Naive thymus-derived CD4-positive, alpha-beta T cell (primary cell): ENCODE measurements at regions not wholly inside any gene's neighbourhood (a gene's known extent, or its start where the extent isn't known, plus 50 kb on each side); places are given as distances from the start of the nearest gene placed in this dataset.
A peak's percentile ranks its signal among the peaks of the same experiment; 100 is the strongest.

Source experiments
- ATAC-seq: fragments of 150-1000 bp; cut with Tn5 transposase; 2 replicates; pipeline ENCODE4 v1.10.0; 2021; ENCODE audit warnings: mild to moderate bottlenecking, moderate library complexity
- CTCF ChIA-PET: fragments of 350-600 bp; sonication (Branson Sonifier 250); formaldehyde crosslinking; loops from one replicate; lab custom pipeline; 2021; ENCODE audit warnings: antibody characterized with exemption; lab: Charles Lee
- POLR2A ChIA-PET: fragments of 350-600 bp; sonication (Branson Sonifier 250); formaldehyde crosslinking; loops from one replicate; lab custom pipeline; 2021; ENCODE audit warnings: antibody characterized with exemption, inconsistent platforms; lab: Charles Lee
- DNase-seq, 9 donors: peaks; one replicate each; pipeline versions ENCODE4 v3.0.0 to v3.0.0-alpha.2; 2020 to 2022; ENCODE audit warnings: mixed read lengths in 1 of 9
- H3K27ac ChIP-seq: one replicate; pipeline ENCODE4 v1.7.0; 2013; ENCODE audit warnings: mild to moderate bottlenecking, low read depth, low read length, moderate library complexity
- H3K27me3 ChIP-seq, 2 donors: one replicate each; pipeline ENCODE4 v1.7.0; 2013; ENCODE audit warnings: low read length in 2 of 2, mild to moderate bottlenecking in 2 of 2, moderate library complexity in 2 of 2; ENCODE audit not compliant: control insufficient read depth in 2 of 2, insufficient read depth in 2 of 2
- H3K36me3 ChIP-seq, 3 experiments: 1 replicate in 2 of 3; 2 replicates in 1 of 3; pipeline ENCODE4 v1.7.0; 2013; ENCODE audit warnings: low read length in 3 of 3, mild to moderate bottlenecking in 3 of 3, moderate library complexity in 1 of 3; ENCODE audit not compliant: insufficient read depth in 3 of 3, control insufficient read depth in 2 of 3
- H3K4me1 ChIP-seq, 2 donors: one replicate each; pipeline ENCODE4 v1.7.0; 2013; ENCODE audit warnings: low read length in 2 of 2, mild to moderate bottlenecking in 2 of 2, moderate library complexity in 1 of 2; ENCODE audit not compliant: control insufficient read depth in 2 of 2, insufficient read depth in 2 of 2
- H3K4me3 ChIP-seq: 2 replicates; pipeline ENCODE4 v1.7.0; 2013; ENCODE audit warnings: mild to moderate bottlenecking, low read length
- H3K9me3 ChIP-seq, 3 experiments: 1 replicate in 2 of 3; 2 replicates in 1 of 3; pipeline ENCODE4 v1.7.0; 2013; ENCODE audit warnings: low read length in 3 of 3; ENCODE audit not compliant: control insufficient read depth in 2 of 3
- H3K27ac Mint-ChIP-seq, 9 donors: one replicate each; pipeline ENCODE4 v1.8.0; 2020 to 2022; ENCODE audit warnings: mixed read lengths in 9 of 9, mild to moderate bottlenecking in 8 of 9, moderate library complexity in 5 of 9, inconsistent platforms in 2 of 9
- H3K27me3 Mint-ChIP-seq, 5 donors: one replicate each; pipeline ENCODE4 v1.8.0; 2021 to 2022; ENCODE audit warnings: mixed read lengths in 5 of 5, mild to moderate bottlenecking in 1 of 5
- H3K36me3 Mint-ChIP-seq, 5 donors: one replicate each; pipeline ENCODE4 v1.8.0; 2020 to 2022; ENCODE audit warnings: mixed read lengths in 5 of 5, mild to moderate bottlenecking in 3 of 5, inconsistent platforms in 1 of 5
- H3K4me1 Mint-ChIP-seq, 7 donors: one replicate each; pipeline ENCODE4 v1.8.0; 2020 to 2022; ENCODE audit warnings: mixed read lengths in 7 of 7, mild to moderate bottlenecking in 3 of 7, inconsistent platforms in 1 of 7
- H3K4me3 Mint-ChIP-seq, 10 donors: one replicate each; pipeline ENCODE4 v1.8.0; 2020 to 2022; ENCODE audit warnings: mild to moderate bottlenecking in 10 of 10, mixed read lengths in 10 of 10, moderate library complexity in 6 of 10, inconsistent platforms in 2 of 10
- H3K9me3 Mint-ChIP-seq, 11 donors: one replicate each; pipeline ENCODE4 v1.8.0; 2020 to 2022; ENCODE audit warnings: mixed read lengths in 11 of 11, mild to moderate bottlenecking in 4 of 11, inconsistent platforms in 1 of 11, moderate library complexity in 1 of 11
- intact Hi-C, 2 donors: fragments of 100-400 bp; cut with micrococcal nuclease; formaldehyde crosslinking; loops; one replicate each; pipeline ENCODE4 v1.15.1; 2023

GRCh38 chr2:120468136-120468535 is 122.2 kb downstream of the INHBB start:
- Mint-ChIP-seq H3K4me1 (no peaks in the 10 kb centered on the region), H3K36me3 (no peaks in the 10 kb centered on the region), H3K27me3 (peaks cover 0 to 12% (median 0%) of the 10 kb centered on the region in 5 donors), H3K27ac (no peak overlapping the region), H3K9me3 (peaks cover 0 to 10% (median 2%) of the 10 kb centered on the region in 11 donors), H3K4me3 (no peak overlapping the region)
- CTCF ChIA-PET: no interaction called here
- H3K27ac ChIP-seq: no peak overlapping the region
- peaks cover 0 to 7% (median 0%) of the 10 kb centered on the region in 3 experiments for H3K9me3 ChIP-seq
- H3K4me3 ChIP-seq: no peak overlapping the region
- ATAC-seq (no peak), DNase-seq (no peak)
- intact Hi-C loops: no loop called here
- no peaks in the 10 kb centered on the region for H3K27me3 ChIP-seq
- no peaks in the 10 kb centered on the region for H3K4me1 ChIP-seq
- H3K36me3 ChIP-seq: no peaks in the 10 kb centered on the region
- POLR2A ChIA-PET: no interaction called here

GRCh38 chr2:120469426-120469825 is 123.5 kb downstream of the INHBB start:
- Mint-ChIP-seq H3K4me3 (no peak overlapping the region), H3K27ac (no peak overlapping the region), H3K27me3 (peaks cover 0 to 12% (median 4%) of the 10 kb centered on the region in 5 donors), H3K4me1 (no peaks in the 10 kb centered on the region), H3K36me3 (no peaks in the 10 kb centered on the region), H3K9me3 (peaks cover 0 to 10% (median 2%) of the 10 kb centered on the region in 11 donors)
- H3K36me3 ChIP-seq: no peaks in the 10 kb centered on the region
- no peak for DNase-seq
- H3K27me3 ChIP-seq: no peaks in the 10 kb centered on the region
- intact Hi-C loops: no loop called here
- no peak overlapping the region for H3K27ac ChIP-seq
- H3K4me1 ChIP-seq: no peaks in the 10 kb centered on the region
- ATAC-seq: no peak
- ChIA-PET POLR2A (no interaction called here), CTCF (no interaction called here)
- no peak overlapping the region for H3K4me3 ChIP-seq
- H3K9me3 ChIP-seq: peaks cover 0 to 7% (median 0%) of the 10 kb centered on the region in 3 experiments

- H3K27ac Mint-ChIP-seq: peak overlapping the region in 1 of 9 donors; percentile 6
- ATAC-seq: no peak
- no peaks in the 10 kb centered on the region for H3K36me3 ChIP-seq
- DNase-seq: no peak
- CTCF ChIA-PET: no interaction called here
- intact Hi-C loops: no loop called here
- H3K4me3 Mint-ChIP-seq: no peak overlapping the region
- POLR2A ChIA-PET: no interaction called here
- peaks cover 0 to 10% (median 2%) of the 10 kb centered on the region in 11 donors for H3K9me3 Mint-ChIP-seq
- H3K27me3 Mint-ChIP-seq: peaks cover 0 to 12% (median 4%) of the 10 kb centered on the region in 5 donors
- H3K9me3 ChIP-seq: peaks cover 0 to 7% (median 0%) of the 10 kb centered on the region in 3 experiments
- H3K27me3 ChIP-seq: no peaks in the 10 kb centered on the region
- no peak overlapping the region for H3K4me3 ChIP-seq
- no peaks in the 10 kb centered on the region for H3K4me1 ChIP-seq
- H3K27ac ChIP-seq: no peak overlapping the region
- no peaks in the 10 kb centered on the region for H3K4me1 Mint-ChIP-seq
- no peaks in the 10 kb centered on the region for H3K36me3 Mint-ChIP-seq
Observed at GRCh38 chr2:120470041-120470965, 124.4 kb downstream of the INHBB start.

- no peak overlapping the region for H3K27ac ChIP-seq
- DNase-seq (no peak), ATAC-seq (no peak)
- no peaks in the 10 kb centered on the region for H3K36me3 ChIP-seq
- CTCF ChIA-PET: no interaction called here
- H3K27me3 ChIP-seq: no peaks in the 10 kb centered on the region
- Mint-ChIP-seq H3K9me3 (peaks cover 0 to 10% (median 2%) of the 10 kb centered on the region in 11 donors), H3K27ac (no peak overlapping the region), H3K27me3 (peaks cover 0 to 12% (median 4%) of the 10 kb centered on the region in 5 donors), H3K4me1 (no peaks in the 10 kb centered on the region), H3K4me3 (no peak overlapping the region), H3K36me3 (no peaks in the 10 kb centered on the region)
- intact Hi-C loops: no loop called here
- H3K4me1 ChIP-seq: no peaks in the 10 kb centered on the region
- POLR2A ChIA-PET: no interaction called here
- H3K9me3 ChIP-seq: peaks cover 0 to 7% (median 0%) of the 10 kb centered on the region in 3 experiments
- no peak overlapping the region for H3K4me3 ChIP-seq
Observed at GRCh38 chr2:120471166-120471565, 125.2 kb downstream of the INHBB start.

- intact Hi-C loops: no loop called here
- Histone ChIP-seq H3K4me3 (no peak overlapping the region), H3K4me1 (no peaks in the 10 kb centered on the region), H3K27ac (no peak overlapping the region), H3K9me3 (peaks cover 0 to 7% (median 0%) of the 10 kb centered on the region in 3 experiments), H3K36me3 (no peaks in the 10 kb centered on the region), H3K27me3 (no peaks in the 10 kb centered on the region)
- ChIA-PET CTCF (no interaction called here), POLR2A (no interaction called here)
- Mint-ChIP-seq H3K4me3 (no peak overlapping the region), H3K9me3 (peaks cover 0 to 10% (median 2%) of the 10 kb centered on the region in 11 donors), H3K27ac (no peak overlapping the region), H3K27me3 (peaks cover 0 to 8% (median 0%) of the 10 kb centered on the region in 5 donors), H3K4me1 (no peaks in the 10 kb centered on the region), H3K36me3 (no peaks in the 10 kb centered on the region)
- ATAC-seq (no peak), DNase-seq (no peak)
Observed at GRCh38 chr2:120472031-120472430, 126.1 kb downstream of the INHBB start.

- Mint-ChIP-seq H3K27me3 (peaks cover 0 to 6% (median 0%) of the 10 kb centered on the region in 5 donors), H3K4me1 (no peaks in the 10 kb centered on the region), H3K36me3 (no peaks in the 10 kb centered on the region), H3K27ac (no peak overlapping the region), H3K4me3 (no peak overlapping the region), H3K9me3 (peaks cover 0 to 10% (median 2%) of the 10 kb centered on the region in 11 donors)
- ChIA-PET POLR2A (no interaction called here), CTCF (no interaction called here)
- Histone ChIP-seq H3K27me3 (no peaks in the 10 kb centered on the region), H3K36me3 (no peaks in the 10 kb centered on the region), H3K4me3 (no peak overlapping the region), H3K9me3 (peaks cover 0 to 7% (median 0%) of the 10 kb centered on the region in 3 experiments), H3K27ac (no peak overlapping the region), H3K4me1 (no peaks in the 10 kb centered on the region)
- no peak for DNase-seq
- intact Hi-C loops: no loop called here
- no peak for ATAC-seq
Observed at GRCh38 chr2:120472891-120473309, 127.0 kb downstream of the INHBB start.
